Thyroid gland (tissue), 4 donors: ENCODE measurements at regions not wholly inside any gene's neighbourhood (a gene's known extent, or its start where the extent isn't known, plus 50 kb on each side); places are given as distances from the start of the nearest gene placed in this dataset.

Experiments
- CTCF ChIP-seq, 6 experiments: fragments of 200-600 bp in 3 of 6; fragments of 450-650 bp in 3 of 6; sonication (generic) in 3 of 6; IDR thresholded peaks; one replicate each; pipeline ENCODE4 v1.5.1; 2016 to 2019; ENCODE audit warnings: antibody characterized with exemption in 6 of 6, mild to moderate bottlenecking in 2 of 6, inconsistent platforms in 1 of 6, moderate library complexity in 1 of 6
- POLR2A ChIP-seq, 2 donors: fragments of 450-650 bp; IDR thresholded peaks; one replicate each; pipeline ENCODE4 v1.6.1; 2017; ENCODE audit warnings: antibody characterized with exemption in 2 of 2, mild to moderate bottlenecking in 2 of 2, moderate library complexity in 1 of 2

GRCh38 chr4:147220833-147221232, 260.1 kb upstream of the EDNRA start:
- TF ChIP-seq POLR2A (IDR thresholded peaks at IDR 0.05), result no peak
- no peak for TF ChIP-seq CTCF (IDR thresholded peaks at IDR 0.05)
